HG03196 (cell line): ENCODE measurements at regions not wholly inside any gene's neighbourhood (a gene's known extent, or its start where the extent isn't known, plus 50 kb on each side); places are given as distances from the start of the nearest gene placed in this dataset.

Source experiments
- ATAC-seq: cut with Tn5 transposase; IDR thresholded peaks from one replicate; pipeline ENCODE4 v1.9.1; 2021; ENCODE audit not compliant: unreplicated experiment

GRCh38 chr5:136424835-136425584 lies 59.7 kb upstream of the TRPC7 start:
- peak; percentile 73 for ATAC-seq

GRCh38 chr5:136423944-136424606 lies 58.7 kb upstream of the TRPC7 start:
- no peak for ATAC-seq

DNA sequence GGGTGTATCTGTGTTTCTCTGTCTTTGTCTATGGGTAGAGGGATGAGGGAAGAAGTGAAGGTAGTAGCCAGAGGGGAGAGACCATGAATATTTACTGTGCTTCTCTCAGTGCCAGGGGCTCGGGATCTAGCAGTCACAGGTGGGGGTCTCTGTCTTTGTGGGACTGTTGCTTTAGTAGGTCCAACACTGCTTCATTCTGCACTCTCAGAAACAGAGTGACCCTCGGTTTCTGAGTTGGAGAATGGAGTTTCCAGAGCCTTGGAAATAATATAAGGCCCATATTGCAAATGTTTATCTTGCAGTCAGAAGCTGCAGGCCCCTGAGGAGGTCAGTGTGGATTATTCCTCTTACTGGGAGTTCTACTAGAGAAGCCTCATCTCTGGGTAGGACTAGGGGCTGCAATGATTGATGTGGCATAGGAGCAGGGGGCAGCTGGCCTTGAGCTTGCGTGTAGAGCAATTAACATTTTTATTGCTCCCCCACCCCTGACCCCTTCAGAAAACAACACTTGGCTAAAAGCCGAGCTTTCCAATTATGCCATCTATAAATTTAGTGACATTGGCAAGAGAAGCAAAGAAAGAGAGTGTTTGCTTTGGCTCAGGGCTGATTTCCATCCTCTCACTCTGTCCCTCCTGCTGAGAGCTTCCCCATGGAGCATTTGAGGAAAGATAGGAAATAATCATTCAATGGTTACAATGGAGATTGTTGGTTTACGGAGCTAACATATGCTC lies 55.0 kb upstream of the TRPC7 start:
- no peak for ATAC-seq

GRCh38 chr5:136418301-136418700 lies 53.0 kb upstream of the TRPC7 start:
- no peak for ATAC-seq
